ENCODE measurements at regions not wholly inside any gene's neighbourhood (a gene's known extent, or its start where the extent isn't known, plus 50 kb on each side); places are given as distances from the start of the nearest gene placed in this dataset.

DNA sequence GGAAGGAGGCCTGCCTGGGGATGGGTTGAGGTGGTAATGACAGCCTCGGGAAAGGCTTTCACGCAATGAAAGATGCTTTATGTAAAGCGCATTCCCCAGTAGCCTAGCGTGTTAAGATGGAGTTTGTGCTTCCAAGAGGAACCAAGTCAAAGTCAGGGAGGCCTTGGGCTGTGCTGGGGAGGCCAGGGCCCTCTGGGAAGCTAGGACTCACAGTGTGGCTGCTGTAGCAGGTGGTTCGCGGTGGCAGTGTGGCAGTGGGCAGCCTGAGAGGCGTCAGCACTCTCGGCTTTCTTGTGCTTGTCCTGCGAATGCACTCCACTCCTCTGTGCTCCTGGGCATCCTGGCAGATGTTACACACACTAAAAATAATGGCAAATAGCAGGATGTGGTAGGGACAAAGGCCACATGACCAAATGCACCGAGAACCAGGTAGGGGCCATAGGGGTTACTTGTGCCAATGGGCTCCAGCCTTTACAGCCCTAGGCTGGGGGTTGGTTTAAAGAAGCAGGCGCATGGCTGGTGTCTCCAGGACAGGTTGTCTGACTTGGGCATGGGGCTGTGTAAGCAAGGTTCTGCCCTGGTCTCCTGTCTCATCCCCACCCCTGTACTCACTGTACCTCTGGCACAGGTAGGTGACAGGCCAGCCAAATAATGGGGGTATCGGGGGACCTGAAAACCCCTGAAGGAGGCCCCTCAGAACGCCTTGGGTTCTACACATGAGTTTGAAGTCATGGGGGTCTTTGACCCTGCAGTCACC lies 154.4 kb upstream of the TWIST2 start:
- TF ChIP-seq, protein P1, sequence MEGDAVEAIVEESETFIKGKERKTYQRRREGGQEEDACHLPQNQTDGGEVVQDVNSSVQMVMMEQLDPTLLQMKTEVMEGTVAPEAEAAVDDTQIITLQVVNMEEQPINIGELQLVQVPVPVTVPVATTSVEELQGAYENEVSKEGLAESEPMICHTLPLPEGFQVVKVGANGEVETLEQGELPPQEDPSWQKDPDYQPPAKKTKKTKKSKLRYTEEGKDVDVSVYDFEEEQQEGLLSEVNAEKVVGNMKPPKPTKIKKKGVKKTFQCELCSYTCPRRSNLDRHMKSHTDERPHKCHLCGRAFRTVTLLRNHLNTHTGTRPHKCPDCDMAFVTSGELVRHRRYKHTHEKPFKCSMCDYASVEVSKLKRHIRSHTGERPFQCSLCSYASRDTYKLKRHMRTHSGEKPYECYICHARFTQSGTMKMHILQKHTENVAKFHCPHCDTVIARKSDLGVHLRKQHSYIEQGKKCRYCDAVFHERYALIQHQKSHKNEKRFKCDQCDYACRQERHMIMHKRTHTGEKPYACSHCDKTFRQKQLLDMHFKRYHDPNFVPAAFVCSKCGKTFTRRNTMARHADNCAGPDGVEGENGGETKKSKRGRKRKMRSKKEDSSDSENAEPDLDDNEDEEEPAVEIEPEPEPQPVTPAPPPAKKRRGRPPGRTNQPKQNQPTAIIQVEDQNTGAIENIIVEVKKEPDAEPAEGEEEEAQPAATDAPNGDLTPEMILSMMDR (IDR thresholded peaks at IDR 0.05; ENCODE audit: insufficient read depth, low read length, poor library complexity, severe bottlenecking), result no peak
- no peak for TF ChIP-seq EZH2phosphoT487 (conservative IDR thresholded peaks at IDR 0.05; ENCODE audit: low read length)
